Neural progenitor cell (in vitro differentiated cells): ENCODE measurements at regions not wholly inside any gene's neighbourhood (a gene's known extent, or its start where the extent isn't known, plus 50 kb on each side); places are given as distances from the start of the nearest gene placed in this dataset.

Experiments used
- DNase-seq: peaks from one replicate; pipeline ENCODE4 v3.0.0-alpha.2; 2016; ENCODE audit warnings: low spot score
- H2AFZ ChIP-seq: fragments of 200-600 bp; sonication (generic); replicated peaks from 2 replicates; pipeline ENCODE4 v1.6.1; 2016; ENCODE audit warnings: antibody characterized with exemption
- H3F3A ChIP-seq: fragments of 200-600 bp; sonication (generic); 2 replicates; pipeline ENCODE4 v1.6.1; 2016; ENCODE audit warnings: antibody characterized with exemption, low read depth
- H3K27ac ChIP-seq: fragments of 200-600 bp; sonication (generic); 2 replicates; pipeline ENCODE4 v1.5.1; 2016; ENCODE audit warnings: mild to moderate bottlenecking
- H3K27me3 ChIP-seq: fragments of 200-600 bp; sonication (generic); 2 replicates; pipeline ENCODE4 v1.6.1; 2016; ENCODE audit warnings: mild to moderate bottlenecking, moderate library complexity
- H3K36me3 ChIP-seq: fragments of 200-600 bp; sonication (generic); 2 replicates; pipeline ENCODE4 v1.5.1; 2016
- H3K4me1 ChIP-seq: fragments of 200-600 bp; sonication (generic); 2 replicates; pipeline ENCODE4 v1.6.1; 2016; ENCODE audit warnings: mixed run types
- H3K4me2 ChIP-seq: fragments of 200-600 bp; sonication (generic); 2 replicates; pipeline ENCODE4 v1.6.1; 2016
- H3K4me3 ChIP-seq: fragments of 200-600 bp; sonication (generic); 2 replicates; pipeline ENCODE4 v1.5.1; 2016
- H3K79me2 ChIP-seq: fragments of 200-600 bp; sonication (generic); 2 replicates; pipeline ENCODE4 v1.6.1; 2016; ENCODE audit warnings: low read depth
- H3K9ac ChIP-seq: fragments of 200-600 bp; sonication (generic); 2 replicates; pipeline ENCODE4 v1.6.1; 2016
- H3K9me3 ChIP-seq: fragments of 200-600 bp; sonication (generic); 2 replicates; pipeline ENCODE4 v1.5.1; 2016; ENCODE audit warnings: low read depth
- H4K20me1 ChIP-seq: fragments of 200-600 bp; sonication (generic); 2 replicates; pipeline ENCODE4 v1.6.1; 2016; ENCODE audit warnings: low read depth
- H3K27ac Mint-ChIP-seq: 3 replicates; pipeline ENCODE4 v1.8.0; 2021; ENCODE audit warnings: mixed read lengths
- H3K27me3 Mint-ChIP-seq: 2 replicates; pipeline ENCODE4 v1.8.0; 2022; ENCODE audit warnings: low read depth, mild to moderate bottlenecking, inconsistent platforms, moderate library complexity, mixed read lengths; ENCODE audit not compliant: insufficient read depth
- H3K36me3 Mint-ChIP-seq: 3 replicates; pipeline ENCODE4 v1.8.0; 2021; ENCODE audit warnings: mixed read lengths
- H3K4me1 Mint-ChIP-seq: 3 replicates; pipeline ENCODE4 v1.8.0; 2021; ENCODE audit warnings: mixed read lengths
- H3K4me3 Mint-ChIP-seq: 3 replicates; pipeline ENCODE4 v1.8.0; 2021; ENCODE audit warnings: mild to moderate bottlenecking, moderate library complexity, mixed read lengths
- H3K9me3 Mint-ChIP-seq: 3 replicates; pipeline ENCODE4 v1.8.0; 2020; ENCODE audit warnings: mixed read lengths
- CTCF ChIP-seq: fragments of 200-600 bp; sonication (generic); IDR thresholded peaks from 2 replicates; pipeline ENCODE4 v1.5.1; 2017; ENCODE audit warnings: antibody characterized with exemption, mild to moderate bottlenecking
- EZH2 ChIP-seq: fragments of 200-600 bp; sonication (generic); IDR thresholded peaks from 2 replicates; pipeline ENCODE4 v1.6.1; 2017; ENCODE audit warnings: antibody characterized with exemption, mild to moderate bottlenecking, moderate library complexity
- EZH2phosphoT487 ChIP-seq: fragments of 200-600 bp; sonication (generic); IDR thresholded peaks from 2 replicates; pipeline ENCODE4 v1.6.1; 2017; ENCODE audit warnings: antibody characterized with exemption

DNA sequence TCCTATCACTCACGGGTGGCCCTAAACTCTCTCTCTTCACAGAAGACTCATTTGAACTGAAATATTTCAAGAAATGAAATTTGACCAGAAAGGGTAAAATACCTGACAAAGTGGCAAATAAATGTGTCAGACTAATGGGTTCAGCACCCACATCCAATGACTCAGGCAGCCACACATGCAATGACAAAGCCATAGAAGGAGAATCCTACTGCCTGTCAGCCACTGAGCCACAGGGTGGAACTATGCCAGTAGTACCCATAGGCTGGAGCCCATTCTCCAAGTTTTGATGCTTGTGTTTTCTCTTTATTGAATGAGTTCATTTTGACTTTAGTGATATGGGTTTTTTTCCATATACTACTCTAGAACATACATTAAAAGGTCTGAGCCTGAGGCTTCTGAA, 179.0 kb downstream of the BEND2 start:
- Mint-ChIP-seq H3K4me3 (no peak overlapping the region), H3K27ac (no peak overlapping the region), H3K36me3 (no peaks in the 10 kb centered on the region), H3K4me1 (no peaks in the 10 kb centered on the region), H3K27me3 (peaks cover 2% of the 10 kb centered on the region), H3K9me3 (no peaks in the 10 kb centered on the region)
- Histone ChIP-seq H3K9ac (no peak overlapping the region), H3K4me3 (no peak overlapping the region), H3K27ac (no peak overlapping the region), H3K4me2 (no peak overlapping the region), H3K27me3 (no peaks in the 10 kb centered on the region), H2AFZ (no peak overlapping the region), H3K36me3 (no peaks in the 10 kb centered on the region), H3F3A (no peaks in the 10 kb centered on the region), H3K4me1 (no peaks in the 10 kb centered on the region), H3K9me3 (peaks cover 5% of the 10 kb centered on the region), H3K79me2 (no peaks in the 10 kb centered on the region), H4K20me1 (no peaks in the 10 kb centered on the region)
- DNase-seq: no peak
- TF ChIP-seq EZH2phosphoT487 (no peak), CTCF (no peak), EZH2 (no peak)

GRCh38 chrX:18039023-18039422, 177.9 kb upstream of the RAI2 start:
- Histone ChIP-seq H3K4me3 (no peak overlapping the region), H4K20me1 (no peaks in the 10 kb centered on the region), H3K27me3 (no peaks in the 10 kb centered on the region), H3K9ac (no peak overlapping the region), H3K36me3 (no peaks in the 10 kb centered on the region), H3F3A (no peaks in the 10 kb centered on the region), H3K4me2 (no peak overlapping the region), H3K9me3 (no peaks in the 10 kb centered on the region), H3K79me2 (no peaks in the 10 kb centered on the region), H3K27ac (no peak overlapping the region), H3K4me1 (no peaks in the 10 kb centered on the region), H2AFZ (no peak overlapping the region)
- no peak for DNase-seq
- Mint-ChIP-seq H3K27me3 (peaks cover 2% of the 10 kb centered on the region), H3K9me3 (no peaks in the 10 kb centered on the region), H3K4me3 (no peak overlapping the region), H3K4me1 (no peaks in the 10 kb centered on the region), H3K27ac (no peak overlapping the region), H3K36me3 (no peaks in the 10 kb centered on the region)
- no peak for TF ChIP-seq CTCF
- TF ChIP-seq EZH2phosphoT487: no peak
- no peak for TF ChIP-seq EZH2

DNA sequence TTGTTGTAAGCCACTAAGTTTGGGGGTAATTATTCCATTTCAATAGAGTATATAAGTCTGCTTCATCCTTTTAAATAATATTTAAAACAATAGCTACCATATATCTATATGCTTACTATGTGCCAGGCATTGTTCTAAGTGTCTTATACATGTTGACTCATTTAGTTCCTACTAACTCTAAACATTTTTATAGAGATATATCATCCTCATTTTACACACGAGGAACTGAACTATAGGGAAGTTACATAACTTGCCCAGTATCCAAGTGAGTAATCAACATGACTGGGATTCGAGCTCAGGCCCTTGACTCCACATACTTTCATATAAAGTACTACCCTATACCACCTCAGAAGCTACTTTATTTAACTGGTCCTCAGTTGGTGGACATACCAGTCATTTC, 175.3 kb upstream of the RAI2 start:
- no peak overlapping the region for H3K9ac ChIP-seq
- peaks cover 5% of the 10 kb centered on the region for H3K27me3 Mint-ChIP-seq

More for the DNA sequence above, 175.3 kb upstream of the RAI2 start:
- Histone ChIP-seq H3K27me3 (no peaks in the 10 kb centered on the region), H2AFZ (no peak overlapping the region), H3K4me3 (no peak overlapping the region), H3K9me3 (no peaks in the 10 kb centered on the region), H4K20me1 (no peaks in the 10 kb centered on the region), H3F3A (no peaks in the 10 kb centered on the region), H3K79me2 (no peaks in the 10 kb centered on the region), H3K27ac (no peak overlapping the region), H3K36me3 (no peaks in the 10 kb centered on the region), H3K4me2 (no peak overlapping the region), H3K4me1 (no peaks in the 10 kb centered on the region)
- TF ChIP-seq CTCF: no peak
- no peak for TF ChIP-seq EZH2
- no peak for TF ChIP-seq EZH2phosphoT487
- no peak for DNase-seq
- no peaks in the 10 kb centered on the region for H3K4me1 Mint-ChIP-seq
- H3K4me3 Mint-ChIP-seq: no peak overlapping the region
- H3K27ac Mint-ChIP-seq: no peak overlapping the region
- no peaks in the 10 kb centered on the region for H3K9me3 Mint-ChIP-seq
- H3K36me3 Mint-ChIP-seq: no peaks in the 10 kb centered on the region
